Osteocyte (in vitro differentiated cells): ENCODE measurements at regions not wholly inside any gene's neighbourhood (a gene's known extent, or its start where the extent isn't known, plus 50 kb on each side); places are given as distances from the start of the nearest gene placed in this dataset.

Experiments used
- DNase-seq: peaks from one replicate; pipeline ENCODE4 v3.0.0; 2021; ENCODE audit warnings: mixed read lengths; ENCODE audit not compliant: unreplicated experiment; ENCODE audit errors: extremely low spot score
- H3K27ac Mint-ChIP-seq: one replicate; pipeline ENCODE4 v1.8.0; 2021; ENCODE audit warnings: mild to moderate bottlenecking, mixed read lengths; ENCODE audit not compliant: unreplicated experiment
- H3K27me3 Mint-ChIP-seq: one replicate; pipeline ENCODE4 v1.8.0; 2021; ENCODE audit warnings: mixed read lengths; ENCODE audit not compliant: unreplicated experiment
- H3K36me3 Mint-ChIP-seq: one replicate; pipeline ENCODE4 v1.8.0; 2021; ENCODE audit warnings: mixed read lengths; ENCODE audit not compliant: unreplicated experiment
- H3K4me1 Mint-ChIP-seq: one replicate; pipeline ENCODE4 v1.8.0; 2021; ENCODE audit warnings: mixed read lengths; ENCODE audit not compliant: unreplicated experiment
- H3K4me3 Mint-ChIP-seq: one replicate; pipeline ENCODE4 v1.8.0; 2021; ENCODE audit warnings: mild to moderate bottlenecking, moderate library complexity, mixed read lengths; ENCODE audit not compliant: unreplicated experiment
- H3K9me3 Mint-ChIP-seq: one replicate; pipeline ENCODE4 v1.8.0; 2021; ENCODE audit warnings: mixed read lengths; ENCODE audit not compliant: unreplicated experiment
- CTCF ChIP-seq: fragments of 200-600 bp; sonication (generic); IDR thresholded peaks from 2 replicates; pipeline ENCODE4 v1.5.0; 2021; ENCODE audit warnings: antibody characterized with exemption, mild to moderate bottlenecking, moderate library complexity

GRCh38 chr18:28582724-28583123 is 405.8 kb upstream of the CDH2 start:
- DNase-seq, result no peak
- H3K36me3 Mint-ChIP-seq, result no peaks in the 10 kb centered on the region
- no peak for TF ChIP-seq CTCF
- H3K27ac Mint-ChIP-seq, result no peak overlapping the region
- no peak overlapping the region for H3K4me3 Mint-ChIP-seq
- no peaks in the 10 kb centered on the region for H3K9me3 Mint-ChIP-seq
- no peaks in the 10 kb centered on the region for H3K27me3 Mint-ChIP-seq
- H3K4me1 Mint-ChIP-seq, result peaks cover 16% of the 10 kb centered on the region

GRCh38 chr18:28581521-28582071 is 404.7 kb upstream of the CDH2 start:
- Mint-ChIP-seq H3K4me3 (no peak overlapping the region), H3K4me1 (peaks cover 16% of the 10 kb centered on the region), H3K36me3 (no peaks in the 10 kb centered on the region), H3K9me3 (no peaks in the 10 kb centered on the region), H3K27ac (no peak overlapping the region), H3K27me3 (no peaks in the 10 kb centered on the region)
- no peak for TF ChIP-seq CTCF
- DNase-seq, result no peak

- no peak for DNase-seq
- no peaks in the 10 kb centered on the region for H3K36me3 Mint-ChIP-seq
- no peak for TF ChIP-seq CTCF
Observed at GRCh38 chr18:28576941-28577340, 400.0 kb upstream of the CDH2 start.

GRCh38 chr18:28575123-28575522 is 398.2 kb upstream of the CDH2 start:
- peaks cover 15% of the 10 kb centered on the region for H3K27me3 Mint-ChIP-seq
- no peaks in the 10 kb centered on the region for H3K36me3 Mint-ChIP-seq
- no peak overlapping the region for H3K4me3 Mint-ChIP-seq
- no peak for TF ChIP-seq CTCF
- DNase-seq, result no peak
- no peaks in the 10 kb centered on the region for H3K4me1 Mint-ChIP-seq
- no peak overlapping the region for H3K27ac Mint-ChIP-seq
- H3K9me3 Mint-ChIP-seq, result no peaks in the 10 kb centered on the region

More at GRCh38 chr18:28576941-28577340, 400.0 kb upstream of the CDH2 start:
- Mint-ChIP-seq H3K27me3 (peaks cover under 1% of the 10 kb centered on the region), H3K27ac (no peak overlapping the region), H3K9me3 (no peaks in the 10 kb centered on the region), H3K4me1 (no peaks in the 10 kb centered on the region), H3K4me3 (no peak overlapping the region)

- no peak for TF ChIP-seq CTCF
- Mint-ChIP-seq H3K4me3 (no peak overlapping the region), H3K27ac (no peak overlapping the region), H3K9me3 (no peaks in the 10 kb centered on the region), H3K4me1 (no peaks in the 10 kb centered on the region), H3K36me3 (no peaks in the 10 kb centered on the region), H3K27me3 (peaks cover 15% of the 10 kb centered on the region)
- DNase-seq, result no peak
Observed at GRCh38 chr18:28574175-28574574, 397.2 kb upstream of the CDH2 start.
